Gastrocnemius medialis (tissue), 4 donors: ENCODE measurements at regions not wholly inside any gene's neighbourhood (a gene's known extent, or its start where the extent isn't known, plus 50 kb on each side); places are given as distances from the start of the nearest gene placed in this dataset.

Source experiments
- ATAC-seq, 2 donors: fragments of 150-250 bp; one replicate each; pipeline ENCODE4 v1.9.1; 2016
- DNase-seq, 2 donors: peaks; one replicate each; pipeline ENCODE4 v3.0.0-alpha.2; 2019
- H3K27ac ChIP-seq, 4 donors: fragments of 200-600 bp; sonication (generic); 1 replicate in 1 of 4; 2 replicates in 3 of 4; pipeline ENCODE4 v1.5.1; 2016 to 2018; ENCODE audit warnings: mild to moderate bottlenecking in 2 of 4, moderate library complexity in 1 of 4
- H3K27me3 ChIP-seq, 3 donors: fragments of 200-600 bp; sonication (generic) in 2 of 3; 1 replicate in 1 of 3; 2 replicates in 2 of 3; pipeline versions ENCODE4 v1.5.1 to v1.6.0; 2016 to 2019; ENCODE audit warnings: mild to moderate bottlenecking in 1 of 3, moderate library complexity in 1 of 3
- H3K36me3 ChIP-seq, 2 donors: fragments of 200-600 bp; sonication (generic) in 1 of 2; one replicate each; pipeline ENCODE4 v1.5.1; 2017 to 2018
- H3K4me1 ChIP-seq, 2 donors: fragments of 200-600 bp; sonication (generic) in 1 of 2; one replicate each; pipeline ENCODE4 v1.5.1; 2016 to 2017; ENCODE audit warnings: mild to moderate bottlenecking in 2 of 2
- H3K4me3 ChIP-seq, 4 donors: fragments of 200-600 bp; sonication (generic) in 3 of 4; 1 replicate in 1 of 4; 2 replicates in 3 of 4; pipeline ENCODE4 v1.5.1; 2016 to 2019; ENCODE audit warnings: mild to moderate bottlenecking in 2 of 4
- H3K9me3 ChIP-seq, 3 donors: fragments of 200-600 bp; sonication (generic) in 2 of 3; 1 replicate in 1 of 3; 2 replicates in 2 of 3; pipeline ENCODE4 v1.5.1; 2016 to 2019
- CTCF ChIP-seq, 5 experiments: fragments of 450-650 bp in 3 of 5; fragments of 200-600 bp in 2 of 5; sonication (generic) in 2 of 5; IDR thresholded peaks in 4 of 5; conservative IDR thresholded peaks in 1 of 5; 1 replicate in 4 of 5; 2 replicates in 1 of 5; pipeline ENCODE4 v1.5.1; 2016 to 2019; ENCODE audit warnings: antibody characterized with exemption in 5 of 5, mild to moderate bottlenecking in 3 of 5, moderate library complexity in 3 of 5
- POLR2A ChIP-seq, 2 donors: fragments of 450-650 bp; IDR thresholded peaks; one replicate each; pipeline ENCODE4 v1.6.1; 2017; ENCODE audit warnings: antibody characterized with exemption in 2 of 2, mild to moderate bottlenecking in 2 of 2, moderate library complexity in 2 of 2
- in situ Hi-C, 4 donors: fragments of 200-750 bp; cut with MboI; loops; one replicate each; pipeline versions ENCODE4 v1.15.0 to v1.8.0; 2017; ENCODE audit warnings: low sequenced_read_pairs in 4 of 4
- intact Hi-C: fragments of 100-400 bp; cut with DNase I; formaldehyde crosslinking; loops from one replicate; pipeline ENCODE4 v1.15.1; 2023; ENCODE audit warnings: low total_unique reads

- intact Hi-C loops (no loop called here), in situ Hi-C loops (no loop called here)
- Histone ChIP-seq H3K4me1 (no peaks in the 10 kb centered on the region), H3K4me3 (no peak overlapping the region), H3K27me3 (no peaks in the 10 kb centered on the region), H3K9me3 (no peaks in the 10 kb centered on the region), H3K36me3 (no peaks in the 10 kb centered on the region), H3K27ac (no peak overlapping the region)
- no peak for TF ChIP-seq CTCF (IDR thresholded peaks at IDR 0.05 in 4 of 5, conservative IDR thresholded peaks at IDR 0.05 in 1 of 5)
- no peak for TF ChIP-seq POLR2A (IDR thresholded peaks at IDR 0.05)
- ATAC-seq (no peak), DNase-seq (no peak)
Measured at GRCh38 chr7:31258391-31258790, 82.1 kb downstream of the NEUROD6 start.

- no peak overlapping the region for H3K27ac ChIP-seq
- in situ Hi-C loops, result no loop called here
- H3K4me3 ChIP-seq, result no peak overlapping the region
- H3K4me1 ChIP-seq, result no peaks in the 10 kb centered on the region
- no peaks in the 10 kb centered on the region for H3K36me3 ChIP-seq
- no peaks in the 10 kb centered on the region for H3K27me3 ChIP-seq
- H3K9me3 ChIP-seq, result no peaks in the 10 kb centered on the region
- no peak for DNase-seq
- TF ChIP-seq CTCF (IDR thresholded peaks at IDR 0.05 in 4 of 5, conservative IDR thresholded peaks at IDR 0.05 in 1 of 5) (no peak), POLR2A (IDR thresholded peaks at IDR 0.05) (no peak)
- no peak for ATAC-seq
- intact Hi-C loops, result no loop called here
Measured at GRCh38 chr7:31256506-31256905, 84.0 kb downstream of the NEUROD6 start.

GRCh38 chr7:31254926-31255325 lies 85.6 kb downstream of the NEUROD6 start:
- TF ChIP-seq CTCF (IDR thresholded peaks at IDR 0.05 in 4 of 5, conservative IDR thresholded peaks at IDR 0.05 in 1 of 5) (no peak), POLR2A (IDR thresholded peaks at IDR 0.05) (no peak)
- DNase-seq (no peak), ATAC-seq (no peak)
- H3K4me1 ChIP-seq, result no peaks in the 10 kb centered on the region
- no peaks in the 10 kb centered on the region for H3K27me3 ChIP-seq
- intact Hi-C loops, result no loop called here
- H3K9me3 ChIP-seq, result no peaks in the 10 kb centered on the region
- no peak overlapping the region for H3K27ac ChIP-seq
- H3K4me3 ChIP-seq, result no peak overlapping the region
- H3K36me3 ChIP-seq, result no peaks in the 10 kb centered on the region
- in situ Hi-C loops, result no loop called here

GRCh38 chr7:31253532-31253931 lies 87.0 kb downstream of the NEUROD6 start:
- Histone ChIP-seq H3K9me3 (no peaks in the 10 kb centered on the region), H3K27ac (no peak overlapping the region), H3K36me3 (no peaks in the 10 kb centered on the region), H3K4me1 (no peaks in the 10 kb centered on the region), H3K27me3 (no peaks in the 10 kb centered on the region), H3K4me3 (no peak overlapping the region)
- in situ Hi-C loops (no loop called here), intact Hi-C loops (no loop called here)
- TF ChIP-seq POLR2A (IDR thresholded peaks at IDR 0.05) (no peak), CTCF (IDR thresholded peaks at IDR 0.05 in 4 of 5, conservative IDR thresholded peaks at IDR 0.05 in 1 of 5) (no peak)
- no peak for ATAC-seq
- DNase-seq, result no peak

GRCh38 chr7:31251441-31251840 lies 89.1 kb downstream of the NEUROD6 start:
- DNase-seq (no peak), ATAC-seq (no peak)
- H3K4me3 ChIP-seq, result no peak overlapping the region
- H3K4me1 ChIP-seq, result no peaks in the 10 kb centered on the region
- H3K27ac ChIP-seq, result no peak overlapping the region
- in situ Hi-C loops, result no loop called here
- intact Hi-C loops, result no loop called here
- no peaks in the 10 kb centered on the region for H3K36me3 ChIP-seq
- no peaks in the 10 kb centered on the region for H3K27me3 ChIP-seq
- TF ChIP-seq CTCF (IDR thresholded peaks at IDR 0.05 in 4 of 5, conservative IDR thresholded peaks at IDR 0.05 in 1 of 5) (no peak), POLR2A (IDR thresholded peaks at IDR 0.05) (no peak)
- H3K9me3 ChIP-seq, result no peaks in the 10 kb centered on the region
